IPS-18a (cell line): ENCODE measurements at regions not wholly inside any gene's neighbourhood (a gene's known extent, or its start where the extent isn't known, plus 50 kb on each side); places are given as distances from the start of the nearest gene placed in this dataset.
"Not testable (repeated sequence)": the region's sequence is repeated elsewhere in the genome, so short reads cannot be mapped to it uniquely, and the experiment has no call there.

ENCODE experiments used
- H3K27ac ChIP-seq: one replicate; pipeline ENCODE4 v1.5.1; 2013; ENCODE audit warnings: low read length
- H3K27me3 ChIP-seq: one replicate; pipeline ENCODE4 v1.6.1; 2013; ENCODE audit warnings: mild to moderate bottlenecking, low read length; ENCODE audit not compliant: control insufficient read depth, insufficient read depth
- H3K36me3 ChIP-seq: one replicate; pipeline ENCODE4 v1.6.1; 2013; ENCODE audit warnings: low read depth, low read length; ENCODE audit not compliant: control insufficient read depth
- H3K4me1 ChIP-seq: one replicate; pipeline ENCODE4 v1.6.1; 2013; ENCODE audit warnings: low read depth, low read length; ENCODE audit not compliant: control insufficient read depth
- H3K4me3 ChIP-seq: one replicate; pipeline ENCODE4 v1.5.1; 2013; ENCODE audit warnings: low read length
- H3K9ac ChIP-seq: one replicate; pipeline ENCODE4 v1.6.1; 2013; ENCODE audit warnings: mild to moderate bottlenecking, low read length, moderate library complexity
- H3K9me3 ChIP-seq: one replicate; pipeline ENCODE4 v1.6.1; 2013; ENCODE audit warnings: low read depth, low read length; ENCODE audit not compliant: control insufficient read depth

- Histone ChIP-seq H3K27me3 (no peaks in the 10 kb centered on the region), H3K27ac (no peak overlapping the region), H3K9me3 (no peaks in the 10 kb centered on the region), H3K4me3 (no peak overlapping the region), H3K4me1 (no peaks in the 10 kb centered on the region), H3K36me3 (no peaks in the 10 kb centered on the region), H3K9ac (no peak overlapping the region)
Observed at GRCh38 chr10:37552881-37553280, 304.5 kb downstream of the ZNF248 start.

GRCh38 chr10:37549054-37549453 lies 308.4 kb downstream of the ZNF248 start:
- Histone ChIP-seq H3K27me3 (no peaks in the 10 kb centered on the region), H3K9ac (no peak overlapping the region), H3K27ac (no peak overlapping the region), H3K4me3 (no peak overlapping the region), H3K36me3 (no peaks in the 10 kb centered on the region), H3K4me1 (peaks cover 6% of the 10 kb centered on the region), H3K9me3 (no peaks in the 10 kb centered on the region)

- Histone ChIP-seq H3K9me3 (peaks cover 4% of the 10 kb centered on the region), H3K9ac (no peak overlapping the region), H3K4me1 (peaks cover 14% of the 10 kb centered on the region), H3K36me3 (no peaks in the 10 kb centered on the region), H3K27ac (peak overlapping the region; percentile 34), H3K4me3 (no peak overlapping the region), H3K27me3 (no peaks in the 10 kb centered on the region)
Observed at GRCh38 chr10:37535459-37536246, 321.8 kb downstream of the ZNF248 start.

DNA sequence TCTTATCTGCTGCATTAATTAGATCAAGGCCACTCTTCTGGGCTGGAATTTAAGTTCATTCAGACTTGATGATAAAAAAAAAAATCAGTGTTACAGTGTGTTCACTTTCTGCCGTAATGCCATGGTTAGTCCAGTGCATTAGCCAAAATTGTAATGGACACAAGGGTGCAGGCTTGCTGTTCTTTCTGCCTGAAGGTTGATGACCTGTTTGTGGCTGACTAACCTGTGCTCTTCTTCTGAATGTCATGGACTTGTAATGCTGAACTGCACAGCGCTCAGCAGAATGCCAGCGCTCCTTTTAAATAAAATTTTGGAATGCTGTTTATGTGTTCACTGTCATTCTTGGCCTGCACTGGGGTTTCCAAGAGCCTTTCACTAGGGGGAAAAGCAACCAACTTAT lies 323.2 kb downstream of the ZNF248 start:
- Histone ChIP-seq H3K27me3 (no peaks in the 10 kb centered on the region), H3K36me3 (no peaks in the 10 kb centered on the region), H3K4me3 (no peak overlapping the region), H3K4me1 (peaks cover 14% of the 10 kb centered on the region), H3K9me3 (peaks cover 4% of the 10 kb centered on the region), H3K9ac (no peak overlapping the region), H3K27ac (no peak overlapping the region)

- H3K4me3 ChIP-seq, H3K36me3 ChIP-seq, H3K9ac ChIP-seq, H3K27ac ChIP-seq, H3K9me3 ChIP-seq, H3K4me1 ChIP-seq, H3K27me3 ChIP-seq: not testable (repeated sequence)
Observed at GRCh38 chr10:37525410-37525809, 332.0 kb downstream of the ZNF248 start.

- no peaks in the 10 kb centered on the region for H3K27me3 ChIP-seq
- peaks cover 3% of the 10 kb centered on the region for H3K4me1 ChIP-seq
- H3K36me3 ChIP-seq = no peaks in the 10 kb centered on the region
- H3K9ac ChIP-seq = no peak overlapping the region
- H3K9me3 ChIP-seq = no peaks in the 10 kb centered on the region
- no peak overlapping the region for H3K27ac ChIP-seq
- H3K4me3 ChIP-seq = no peak overlapping the region
Observed at GRCh38 chr10:37520488-37520887, 336.9 kb downstream of the ZNF248 start.

DNA sequence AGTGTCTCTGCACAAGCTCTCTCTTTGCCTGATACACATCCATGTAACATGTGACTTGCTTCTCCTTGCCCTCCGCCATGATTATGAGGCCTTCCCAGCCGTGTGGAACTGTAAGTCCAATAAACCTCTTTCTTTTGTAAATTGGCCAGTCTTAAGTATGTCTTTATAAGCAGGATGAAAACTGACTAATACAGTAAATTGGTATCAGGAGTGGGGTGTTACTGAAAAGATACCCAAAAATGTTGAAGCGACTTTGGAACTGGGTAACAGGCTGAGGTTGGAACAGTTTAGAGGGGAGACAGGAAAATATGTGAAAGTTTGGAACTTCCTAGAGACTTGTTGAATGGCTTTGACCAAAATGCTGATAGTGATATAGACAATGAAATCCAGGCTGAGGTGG lies 346.9 kb downstream of the ZNF248 start:
- H3K27me3 ChIP-seq, H3K27ac ChIP-seq, H3K9ac ChIP-seq, H3K36me3 ChIP-seq, H3K4me3 ChIP-seq, H3K4me1 ChIP-seq: not testable (repeated sequence)
- peaks cover 12% of the 10 kb centered on the region for H3K9me3 ChIP-seq

- Histone ChIP-seq H3K4me3 (no peak overlapping the region), H3K9me3 (no peaks in the 10 kb centered on the region), H3K36me3 (no peaks in the 10 kb centered on the region), H3K4me1 (no peaks in the 10 kb centered on the region), H3K27me3 (no peaks in the 10 kb centered on the region), H3K9ac (no peak overlapping the region), H3K27ac (no peak overlapping the region)
Observed at GRCh38 chr10:37496061-37496460, 361.3 kb downstream of the ZNF248 start.

DNA sequence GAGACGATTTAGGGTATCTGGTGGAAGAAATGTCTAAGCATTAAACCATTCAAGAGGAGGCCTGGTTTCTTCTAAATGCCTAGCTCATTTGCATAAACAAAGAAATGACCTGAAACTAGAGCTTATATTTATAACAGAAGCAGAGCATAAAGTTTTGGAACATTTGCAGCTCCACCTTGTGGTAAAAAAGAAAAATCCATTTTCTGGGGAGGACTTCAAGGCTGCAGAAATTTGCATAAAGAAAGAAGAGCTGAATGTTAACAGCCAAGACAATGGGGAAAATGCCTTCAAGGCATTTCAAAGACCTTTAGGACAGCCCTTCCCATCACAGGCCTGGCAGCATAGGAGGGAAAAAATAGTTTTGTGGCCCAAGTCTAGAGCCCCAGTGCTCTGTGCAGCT lies 362.0 kb downstream of the ZNF248 start:
- Histone ChIP-seq H3K4me1 (no peaks in the 10 kb centered on the region), H3K36me3 (no peaks in the 10 kb centered on the region), H3K27ac (no peak overlapping the region), H3K4me3 (no peak overlapping the region), H3K9ac (no peak overlapping the region), H3K27me3 (no peaks in the 10 kb centered on the region), H3K9me3 (no peaks in the 10 kb centered on the region)

DNA sequence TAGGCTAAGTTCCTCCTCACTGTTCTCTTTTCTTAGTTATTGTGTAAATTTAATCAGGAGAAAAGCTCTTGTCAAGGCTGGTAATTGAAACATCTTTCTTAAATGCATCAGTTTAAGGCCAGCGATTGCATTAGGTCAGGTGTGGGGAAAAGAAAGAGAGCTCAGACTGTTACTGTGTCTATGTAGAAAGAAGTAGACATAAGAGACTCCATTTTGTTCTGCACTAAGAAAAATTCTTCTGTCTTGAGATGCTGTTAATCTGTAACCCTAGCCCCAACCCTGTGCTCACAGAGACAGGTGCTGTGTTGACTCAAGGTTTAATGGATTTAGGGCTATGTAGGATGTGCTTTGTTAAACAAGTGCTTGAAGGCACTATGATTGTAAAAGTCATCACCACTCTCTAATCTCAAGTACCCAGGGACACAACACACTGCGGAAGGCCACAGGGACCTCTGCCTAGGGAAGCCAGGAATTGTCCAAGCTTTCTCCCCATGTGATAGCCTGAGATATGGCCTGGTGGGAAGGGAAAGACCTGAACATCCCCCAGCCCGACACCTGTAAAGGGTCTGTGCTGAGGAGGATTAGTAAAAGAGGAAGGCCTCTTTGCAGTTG lies 364.1 kb downstream of the ZNF248 start:
- not testable (repeated sequence) for H3K4me1 ChIP-seq, H3K9ac ChIP-seq

GRCh38 chr10:37490266-37490665 lies 364.9 kb downstream of the ANKRD30A start:
- Histone ChIP-seq H3K27me3 (no peaks in the 10 kb centered on the region), H3K9me3 (no peaks in the 10 kb centered on the region), H3K36me3 (no peaks in the 10 kb centered on the region), H3K27ac (no peak overlapping the region), H3K4me3 (no peak overlapping the region), H3K9ac (no peak overlapping the region), H3K4me1 (no peaks in the 10 kb centered on the region)

More for the DNA sequence above, 364.1 kb downstream of the ZNF248 start:
- H3K27me3 ChIP-seq, H3K36me3 ChIP-seq, H3K4me3 ChIP-seq, H3K9me3 ChIP-seq, H3K27ac ChIP-seq: not testable (repeated sequence)

GRCh38 chr10:37489658-37490003 lies 364.2 kb downstream of the ANKRD30A start:
- no peak overlapping the region for H3K4me3 ChIP-seq
- H3K4me1 ChIP-seq = no peaks in the 10 kb centered on the region
- no peaks in the 10 kb centered on the region for H3K36me3 ChIP-seq
- no peak overlapping the region for H3K27ac ChIP-seq
- no peaks in the 10 kb centered on the region for H3K27me3 ChIP-seq
- no peaks in the 10 kb centered on the region for H3K9me3 ChIP-seq
- H3K9ac ChIP-seq = no peak overlapping the region
